H1 (cell line): ENCODE measurements at regions not wholly inside any gene's neighbourhood (a gene's known extent, or its start where the extent isn't known, plus 50 kb on each side); places are given as distances from the start of the nearest gene placed in this dataset.

ENCODE experiments used
- GTF2F1 ChIP-seq: IDR thresholded peaks from 2 replicates; pipeline ENCODE4 v1.6.1; 2012; ENCODE audit warnings: low read depth, low read length, improper control_type of control experiment, borderline replicate concordance
- PHF8 ChIP-seq: fragments of 200-600 bp; sonication (generic); conservative IDR thresholded peaks from 2 replicates; pipeline ENCODE4 v1.7.1; 2012; ENCODE audit warnings: low read depth, mild to moderate bottlenecking, inconsistent platforms, low read length, moderate library complexity
- POU5F1 ChIP-seq: IDR thresholded peaks from 2 replicates; pipeline ENCODE4 v1.6.1; 2011; ENCODE audit warnings: low read depth, mild to moderate bottlenecking, low read length, moderate library complexity
- RNF2 ChIP-seq: fragments of 200-900, 300-1000 bp; sonication (generic); IDR thresholded peaks from 2 replicates; pipeline ENCODE4 v1.7.1; 2016; ENCODE audit warnings: borderline replicate concordance, low read depth, mild to moderate bottlenecking, antibody characterized with exemption, low read length; ENCODE audit not compliant: poor library complexity, severe bottlenecking; ENCODE audit errors: missing control alignments
- SIN3A ChIP-seq, 2 experiments: IDR thresholded peaks in 1 of 2; conservative IDR thresholded peaks in 1 of 2; 2 replicates each; pipeline ENCODE4 v1.6.1; 2011 to 2012; ENCODE audit warnings: low read length in 2 of 2, improper control_type of control experiment in 1 of 2, low read depth in 1 of 2, mild to moderate bottlenecking in 1 of 2
- TEAD4 ChIP-seq: IDR thresholded peaks from 2 replicates; pipeline ENCODE4 v1.6.1; 2012; ENCODE audit warnings: low read depth, low read length, inconsistent platforms, mixed read lengths
- ZNF274 ChIP-seq: IDR thresholded peaks from 2 replicates; pipeline ENCODE4 v1.7.0; 2012; ENCODE audit warnings: low read length, borderline replicate concordance; ENCODE audit errors: extremely low read depth
- TF ChIP-seq, protein P1 (sequence below): fragments of 300-600 bp; sonication (generic); IDR thresholded peaks from 2 replicates; pipeline ENCODE4 v1.7.1; 2012; ENCODE audit warnings: low read length, moderate library complexity, mild to moderate bottlenecking, inconsistent platforms; ENCODE audit not compliant: insufficient replicate concordance
- TF ChIP-seq, protein P2 (sequence below): IDR thresholded peaks from 2 replicates; pipeline ENCODE4 v1.6.1; 2011; ENCODE audit warnings: low read depth, mild to moderate bottlenecking, low read length; ENCODE audit not compliant: insufficient read depth

DNA sequence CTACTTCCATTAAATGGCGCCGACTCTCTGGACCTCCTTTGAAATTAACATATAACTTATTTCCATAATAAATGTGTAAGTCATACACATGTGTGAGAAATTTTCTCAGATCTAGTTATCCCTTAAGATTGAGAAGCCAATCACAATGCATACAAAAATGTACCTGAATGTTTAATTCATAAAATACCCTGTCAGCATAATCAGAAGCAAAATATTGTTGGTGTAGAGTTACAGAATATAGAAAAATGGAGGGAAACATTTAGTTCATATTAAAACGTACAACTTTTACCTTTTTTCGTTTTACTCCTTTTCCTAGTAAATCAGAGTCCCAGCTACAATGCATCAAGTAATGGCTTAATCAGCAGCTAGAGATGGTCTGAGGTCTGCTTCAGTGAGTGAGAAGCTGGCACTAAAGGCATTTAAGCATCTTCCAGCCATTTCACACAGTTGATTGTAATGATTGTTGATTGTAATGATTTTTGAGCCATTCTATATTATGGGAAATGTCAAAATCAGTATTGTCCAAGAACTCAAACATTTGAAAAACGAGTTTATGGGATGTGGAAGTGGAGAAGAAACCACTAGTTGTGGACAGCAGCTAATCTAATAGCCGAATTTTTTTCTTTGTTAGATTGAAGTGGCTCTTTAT is 81.8 kb downstream of the ANXA1 start (continued):
- TF ChIP-seq, protein P1, sequence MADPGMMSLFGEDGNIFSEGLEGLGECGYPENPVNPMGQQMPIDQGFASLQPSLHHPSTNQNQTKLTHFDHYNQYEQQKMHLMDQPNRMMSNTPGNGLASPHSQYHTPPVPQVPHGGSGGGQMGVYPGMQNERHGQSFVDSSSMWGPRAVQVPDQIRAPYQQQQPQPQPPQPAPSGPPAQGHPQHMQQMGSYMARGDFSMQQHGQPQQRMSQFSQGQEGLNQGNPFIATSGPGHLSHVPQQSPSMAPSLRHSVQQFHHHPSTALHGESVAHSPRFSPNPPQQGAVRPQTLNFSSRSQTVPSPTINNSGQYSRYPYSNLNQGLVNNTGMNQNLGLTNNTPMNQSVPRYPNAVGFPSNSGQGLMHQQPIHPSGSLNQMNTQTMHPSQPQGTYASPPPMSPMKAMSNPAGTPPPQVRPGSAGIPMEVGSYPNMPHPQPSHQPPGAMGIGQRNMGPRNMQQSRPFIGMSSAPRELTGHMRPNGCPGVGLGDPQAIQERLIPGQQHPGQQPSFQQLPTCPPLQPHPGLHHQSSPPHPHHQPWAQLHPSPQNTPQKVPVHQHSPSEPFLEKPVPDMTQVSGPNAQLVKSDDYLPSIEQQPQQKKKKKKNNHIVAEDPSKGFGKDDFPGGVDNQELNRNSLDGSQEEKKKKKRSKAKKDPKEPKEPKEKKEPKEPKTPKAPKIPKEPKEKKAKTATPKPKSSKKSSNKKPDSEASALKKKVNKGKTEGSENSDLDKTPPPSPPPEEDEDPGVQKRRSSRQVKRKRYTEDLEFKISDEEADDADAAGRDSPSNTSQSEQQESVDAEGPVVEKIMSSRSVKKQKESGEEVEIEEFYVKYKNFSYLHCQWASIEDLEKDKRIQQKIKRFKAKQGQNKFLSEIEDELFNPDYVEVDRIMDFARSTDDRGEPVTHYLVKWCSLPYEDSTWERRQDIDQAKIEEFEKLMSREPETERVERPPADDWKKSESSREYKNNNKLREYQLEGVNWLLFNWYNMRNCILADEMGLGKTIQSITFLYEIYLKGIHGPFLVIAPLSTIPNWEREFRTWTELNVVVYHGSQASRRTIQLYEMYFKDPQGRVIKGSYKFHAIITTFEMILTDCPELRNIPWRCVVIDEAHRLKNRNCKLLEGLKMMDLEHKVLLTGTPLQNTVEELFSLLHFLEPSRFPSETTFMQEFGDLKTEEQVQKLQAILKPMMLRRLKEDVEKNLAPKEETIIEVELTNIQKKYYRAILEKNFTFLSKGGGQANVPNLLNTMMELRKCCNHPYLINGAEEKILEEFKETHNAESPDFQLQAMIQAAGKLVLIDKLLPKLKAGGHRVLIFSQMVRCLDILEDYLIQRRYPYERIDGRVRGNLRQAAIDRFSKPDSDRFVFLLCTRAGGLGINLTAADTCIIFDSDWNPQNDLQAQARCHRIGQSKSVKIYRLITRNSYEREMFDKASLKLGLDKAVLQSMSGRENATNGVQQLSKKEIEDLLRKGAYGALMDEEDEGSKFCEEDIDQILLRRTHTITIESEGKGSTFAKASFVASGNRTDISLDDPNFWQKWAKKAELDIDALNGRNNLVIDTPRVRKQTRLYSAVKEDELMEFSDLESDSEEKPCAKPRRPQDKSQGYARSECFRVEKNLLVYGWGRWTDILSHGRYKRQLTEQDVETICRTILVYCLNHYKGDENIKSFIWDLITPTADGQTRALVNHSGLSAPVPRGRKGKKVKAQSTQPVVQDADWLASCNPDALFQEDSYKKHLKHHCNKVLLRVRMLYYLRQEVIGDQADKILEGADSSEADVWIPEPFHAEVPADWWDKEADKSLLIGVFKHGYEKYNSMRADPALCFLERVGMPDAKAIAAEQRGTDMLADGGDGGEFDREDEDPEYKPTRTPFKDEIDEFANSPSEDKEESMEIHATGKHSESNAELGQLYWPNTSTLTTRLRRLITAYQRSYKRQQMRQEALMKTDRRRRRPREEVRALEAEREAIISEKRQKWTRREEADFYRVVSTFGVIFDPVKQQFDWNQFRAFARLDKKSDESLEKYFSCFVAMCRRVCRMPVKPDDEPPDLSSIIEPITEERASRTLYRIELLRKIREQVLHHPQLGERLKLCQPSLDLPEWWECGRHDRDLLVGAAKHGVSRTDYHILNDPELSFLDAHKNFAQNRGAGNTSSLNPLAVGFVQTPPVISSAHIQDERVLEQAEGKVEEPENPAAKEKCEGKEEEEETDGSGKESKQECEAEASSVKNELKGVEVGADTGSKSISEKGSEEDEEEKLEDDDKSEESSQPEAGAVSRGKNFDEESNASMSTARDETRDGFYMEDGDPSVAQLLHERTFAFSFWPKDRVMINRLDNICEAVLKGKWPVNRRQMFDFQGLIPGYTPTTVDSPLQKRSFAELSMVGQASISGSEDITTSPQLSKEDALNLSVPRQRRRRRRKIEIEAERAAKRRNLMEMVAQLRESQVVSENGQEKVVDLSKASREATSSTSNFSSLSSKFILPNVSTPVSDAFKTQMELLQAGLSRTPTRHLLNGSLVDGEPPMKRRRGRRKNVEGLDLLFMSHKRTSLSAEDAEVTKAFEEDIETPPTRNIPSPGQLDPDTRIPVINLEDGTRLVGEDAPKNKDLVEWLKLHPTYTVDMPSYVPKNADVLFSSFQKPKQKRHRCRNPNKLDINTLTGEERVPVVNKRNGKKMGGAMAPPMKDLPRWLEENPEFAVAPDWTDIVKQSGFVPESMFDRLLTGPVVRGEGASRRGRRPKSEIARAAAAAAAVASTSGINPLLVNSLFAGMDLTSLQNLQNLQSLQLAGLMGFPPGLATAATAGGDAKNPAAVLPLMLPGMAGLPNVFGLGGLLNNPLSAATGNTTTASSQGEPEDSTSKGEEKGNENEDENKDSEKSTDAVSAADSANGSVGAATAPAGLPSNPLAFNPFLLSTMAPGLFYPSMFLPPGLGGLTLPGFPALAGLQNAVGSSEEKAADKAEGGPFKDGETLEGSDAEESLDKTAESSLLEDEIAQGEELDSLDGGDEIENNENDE, result no peak
- TF ChIP-seq PHF8, result no peak
- no peak for TF ChIP-seq GTF2F1
- TF ChIP-seq POU5F1, result no peak
- TF ChIP-seq, protein P2, sequence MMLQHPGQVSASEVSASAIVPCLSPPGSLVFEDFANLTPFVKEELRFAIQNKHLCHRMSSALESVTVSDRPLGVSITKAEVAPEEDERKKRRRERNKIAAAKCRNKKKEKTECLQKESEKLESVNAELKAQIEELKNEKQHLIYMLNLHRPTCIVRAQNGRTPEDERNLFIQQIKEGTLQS, result no peak
- no peak for TF ChIP-seq SIN3A (conservative IDR thresholded peaks at IDR 0.05 in 1 of 2, IDR thresholded peaks at IDR 0.05 in 1 of 2; ENCODE audit: low read depth in 1 of 2, low read length in 2 of 2)
- no peak for TF ChIP-seq ZNF274
- no peak for TF ChIP-seq RNF2
- no peak for TF ChIP-seq TEAD4
